Peyer's patch (tissue), 4 donors: ENCODE measurements at regions not wholly inside any gene's neighbourhood (a gene's known extent, or its start where the extent isn't known, plus 50 kb on each side); places are given as distances from the start of the nearest gene placed in this dataset.

ENCODE experiments used
- DNase-seq, 3 donors: peaks; one replicate each; pipeline ENCODE4 v3.0.0-alpha.2; 2017 to 2019
- H3K27ac ChIP-seq, 4 donors: fragments of 200-600 bp; sonication (generic); one replicate each; pipeline ENCODE4 v1.5.1; 2016 to 2019
- H3K27me3 ChIP-seq, 2 donors: fragments of 200-600 bp; sonication (generic); one replicate each; pipeline ENCODE4 v1.5.1; 2019
- H3K36me3 ChIP-seq, 3 donors: fragments of 200-600 bp; sonication (generic); one replicate each; pipeline ENCODE4 v1.5.1; 2016 to 2019
- H3K4me1 ChIP-seq, 4 donors: fragments of 200-600 bp; sonication (generic); one replicate each; pipeline ENCODE4 v1.5.1; 2016 to 2019
- H3K4me3 ChIP-seq, 4 donors: fragments of 200-600 bp; sonication (generic); 1 replicate in 3 of 4; 2 replicates in 1 of 4; pipeline ENCODE4 v1.5.1; 2016 to 2019; ENCODE audit warnings: mild to moderate bottlenecking in 1 of 4
- H3K9me3 ChIP-seq, 4 donors: fragments of 200-600 bp; sonication (generic); one replicate each; pipeline ENCODE4 v1.5.1; 2016 to 2019; ENCODE audit warnings: mild to moderate bottlenecking in 1 of 4
- CTCF ChIP-seq, 6 experiments: fragments of 450-650 bp in 4 of 6; fragments of 200-600 bp in 2 of 6; sonication (generic) in 1 of 6; IDR thresholded peaks; one replicate each; pipeline ENCODE4 v1.5.1; 2017 to 2019; ENCODE audit warnings: antibody characterized with exemption in 6 of 6, mild to moderate bottlenecking in 3 of 6, moderate library complexity in 1 of 6
- POLR2A ChIP-seq, 2 donors: fragments of 450-650 bp; IDR thresholded peaks; one replicate each; pipeline ENCODE4 v1.5.1; 2017; ENCODE audit warnings: antibody characterized with exemption in 2 of 2, mild to moderate bottlenecking in 2 of 2, moderate library complexity in 2 of 2

- H3K27me3 ChIP-seq: no peaks in the 10 kb centered on the region
- no peak overlapping the region for H3K4me3 ChIP-seq
- no peak for DNase-seq
- H3K36me3 ChIP-seq: no peaks in the 10 kb centered on the region
- H3K4me1 ChIP-seq: no peaks in the 10 kb centered on the region
- TF ChIP-seq POLR2A (IDR thresholded peaks at IDR 0.05): no peak
- TF ChIP-seq CTCF (IDR thresholded peaks at IDR 0.05): no peak
- H3K27ac ChIP-seq: no peak overlapping the region
- H3K9me3 ChIP-seq: no peaks in the 10 kb centered on the region
Observed at GRCh38 chr18:73040247-73040646, 172.5 kb upstream of the NETO1 start.

GRCh38 chr18:73038336-73038735 is 170.5 kb upstream of the NETO1 start:
- H3K36me3 ChIP-seq: no peaks in the 10 kb centered on the region
- DNase-seq: no peak
- no peak overlapping the region for H3K27ac ChIP-seq
- no peaks in the 10 kb centered on the region for H3K9me3 ChIP-seq
- H3K4me3 ChIP-seq: no peak overlapping the region
- no peaks in the 10 kb centered on the region for H3K27me3 ChIP-seq
- H3K4me1 ChIP-seq: no peaks in the 10 kb centered on the region
- TF ChIP-seq POLR2A (IDR thresholded peaks at IDR 0.05): no peak
- no peak for TF ChIP-seq CTCF (IDR thresholded peaks at IDR 0.05)

- Histone ChIP-seq H3K4me1 (no peaks in the 10 kb centered on the region), H3K27me3 (no peaks in the 10 kb centered on the region), H3K4me3 (no peak overlapping the region), H3K27ac (no peak overlapping the region), H3K9me3 (peaks cover 0 to 4% (median 0%) of the 10 kb centered on the region in 4 donors), H3K36me3 (no peaks in the 10 kb centered on the region)
- no peak for DNase-seq
- TF ChIP-seq CTCF (IDR thresholded peaks at IDR 0.05): no peak
- TF ChIP-seq POLR2A (IDR thresholded peaks at IDR 0.05): no peak
Observed at GRCh38 chr18:73023975-73024374, 156.2 kb upstream of the NETO1 start.

GRCh38 chr18:73009691-73010090 is 141.9 kb upstream of the NETO1 start:
- Histone ChIP-seq H3K4me3 (no peak overlapping the region), H3K27me3 (no peaks in the 10 kb centered on the region), H3K27ac (no peak overlapping the region), H3K4me1 (no peaks in the 10 kb centered on the region), H3K9me3 (no peaks in the 10 kb centered on the region), H3K36me3 (no peaks in the 10 kb centered on the region)
- DNase-seq: no peak
- no peak for TF ChIP-seq POLR2A (IDR thresholded peaks at IDR 0.05)
- no peak for TF ChIP-seq CTCF (IDR thresholded peaks at IDR 0.05)

- H3K36me3 ChIP-seq: no peaks in the 10 kb centered on the region
- no peak overlapping the region for H3K27ac ChIP-seq
- TF ChIP-seq CTCF (IDR thresholded peaks at IDR 0.05): no peak
- no peak overlapping the region for H3K4me3 ChIP-seq
- H3K27me3 ChIP-seq: no peaks in the 10 kb centered on the region
- no peak for DNase-seq
- H3K4me1 ChIP-seq: no peaks in the 10 kb centered on the region
- no peaks in the 10 kb centered on the region for H3K9me3 ChIP-seq
Observed at GRCh38 chr18:73007915-73008308, 140.1 kb upstream of the NETO1 start.

GRCh38 chr18:73007195-73007914 is 139.6 kb upstream of the NETO1 start:
- no peak for TF ChIP-seq POLR2A (IDR thresholded peaks at IDR 0.05)
- TF ChIP-seq CTCF (IDR thresholded peaks at IDR 0.05): no peak
- Histone ChIP-seq H3K27ac (no peak overlapping the region), H3K36me3 (no peaks in the 10 kb centered on the region), H3K4me3 (no peak overlapping the region), H3K9me3 (no peaks in the 10 kb centered on the region), H3K27me3 (no peaks in the 10 kb centered on the region), H3K4me1 (no peaks in the 10 kb centered on the region)
- DNase-seq: no peak
